Naive thymus-derived CD4-positive, alpha-beta T cell (primary cell): ENCODE measurements at regions not wholly inside any gene's neighbourhood (a gene's known extent, or its start where the extent isn't known, plus 50 kb on each side); places are given as distances from the start of the nearest gene placed in this dataset.

Source experiments
- ATAC-seq: fragments of 150-1000 bp; cut with Tn5 transposase; 2 replicates; pipeline ENCODE4 v1.10.0; 2021; ENCODE audit warnings: mild to moderate bottlenecking, moderate library complexity
- CTCF ChIA-PET: fragments of 350-600 bp; sonication (Branson Sonifier 250); formaldehyde crosslinking; loops from one replicate; lab custom pipeline; 2021; ENCODE audit warnings: antibody characterized with exemption; lab: Charles Lee
- POLR2A ChIA-PET: fragments of 350-600 bp; sonication (Branson Sonifier 250); formaldehyde crosslinking; loops from one replicate; lab custom pipeline; 2021; ENCODE audit warnings: antibody characterized with exemption, inconsistent platforms; lab: Charles Lee
- DNase-seq, 9 donors: peaks; one replicate each; pipeline versions ENCODE4 v3.0.0 to v3.0.0-alpha.2; 2020 to 2022; ENCODE audit warnings: mixed read lengths in 1 of 9
- H3K27ac ChIP-seq: one replicate; pipeline ENCODE4 v1.7.0; 2013; ENCODE audit warnings: mild to moderate bottlenecking, low read depth, low read length, moderate library complexity
- H3K27me3 ChIP-seq, 2 donors: one replicate each; pipeline ENCODE4 v1.7.0; 2013; ENCODE audit warnings: low read length in 2 of 2, mild to moderate bottlenecking in 2 of 2, moderate library complexity in 2 of 2; ENCODE audit not compliant: control insufficient read depth in 2 of 2, insufficient read depth in 2 of 2
- H3K36me3 ChIP-seq, 3 experiments: 1 replicate in 2 of 3; 2 replicates in 1 of 3; pipeline ENCODE4 v1.7.0; 2013; ENCODE audit warnings: low read length in 3 of 3, mild to moderate bottlenecking in 3 of 3, moderate library complexity in 1 of 3; ENCODE audit not compliant: insufficient read depth in 3 of 3, control insufficient read depth in 2 of 3
- H3K4me1 ChIP-seq, 2 donors: one replicate each; pipeline ENCODE4 v1.7.0; 2013; ENCODE audit warnings: low read length in 2 of 2, mild to moderate bottlenecking in 2 of 2, moderate library complexity in 1 of 2; ENCODE audit not compliant: control insufficient read depth in 2 of 2, insufficient read depth in 2 of 2
- H3K4me3 ChIP-seq: 2 replicates; pipeline ENCODE4 v1.7.0; 2013; ENCODE audit warnings: mild to moderate bottlenecking, low read length
- H3K9me3 ChIP-seq, 3 experiments: 1 replicate in 2 of 3; 2 replicates in 1 of 3; pipeline ENCODE4 v1.7.0; 2013; ENCODE audit warnings: low read length in 3 of 3; ENCODE audit not compliant: control insufficient read depth in 2 of 3
- H3K27ac Mint-ChIP-seq, 9 donors: one replicate each; pipeline ENCODE4 v1.8.0; 2020 to 2022; ENCODE audit warnings: mixed read lengths in 9 of 9, mild to moderate bottlenecking in 8 of 9, moderate library complexity in 5 of 9, inconsistent platforms in 2 of 9
- H3K27me3 Mint-ChIP-seq, 5 donors: one replicate each; pipeline ENCODE4 v1.8.0; 2021 to 2022; ENCODE audit warnings: mixed read lengths in 5 of 5, mild to moderate bottlenecking in 1 of 5
- H3K36me3 Mint-ChIP-seq, 5 donors: one replicate each; pipeline ENCODE4 v1.8.0; 2020 to 2022; ENCODE audit warnings: mixed read lengths in 5 of 5, mild to moderate bottlenecking in 3 of 5, inconsistent platforms in 1 of 5
- H3K4me1 Mint-ChIP-seq, 7 donors: one replicate each; pipeline ENCODE4 v1.8.0; 2020 to 2022; ENCODE audit warnings: mixed read lengths in 7 of 7, mild to moderate bottlenecking in 3 of 7, inconsistent platforms in 1 of 7
- H3K4me3 Mint-ChIP-seq, 10 donors: one replicate each; pipeline ENCODE4 v1.8.0; 2020 to 2022; ENCODE audit warnings: mild to moderate bottlenecking in 10 of 10, mixed read lengths in 10 of 10, moderate library complexity in 6 of 10, inconsistent platforms in 2 of 10
- H3K9me3 Mint-ChIP-seq, 11 donors: one replicate each; pipeline ENCODE4 v1.8.0; 2020 to 2022; ENCODE audit warnings: mixed read lengths in 11 of 11, mild to moderate bottlenecking in 4 of 11, inconsistent platforms in 1 of 11, moderate library complexity in 1 of 11
- intact Hi-C, 2 donors: fragments of 100-400 bp; cut with micrococcal nuclease; formaldehyde crosslinking; loops; one replicate each; pipeline ENCODE4 v1.15.1; 2023

DNA sequence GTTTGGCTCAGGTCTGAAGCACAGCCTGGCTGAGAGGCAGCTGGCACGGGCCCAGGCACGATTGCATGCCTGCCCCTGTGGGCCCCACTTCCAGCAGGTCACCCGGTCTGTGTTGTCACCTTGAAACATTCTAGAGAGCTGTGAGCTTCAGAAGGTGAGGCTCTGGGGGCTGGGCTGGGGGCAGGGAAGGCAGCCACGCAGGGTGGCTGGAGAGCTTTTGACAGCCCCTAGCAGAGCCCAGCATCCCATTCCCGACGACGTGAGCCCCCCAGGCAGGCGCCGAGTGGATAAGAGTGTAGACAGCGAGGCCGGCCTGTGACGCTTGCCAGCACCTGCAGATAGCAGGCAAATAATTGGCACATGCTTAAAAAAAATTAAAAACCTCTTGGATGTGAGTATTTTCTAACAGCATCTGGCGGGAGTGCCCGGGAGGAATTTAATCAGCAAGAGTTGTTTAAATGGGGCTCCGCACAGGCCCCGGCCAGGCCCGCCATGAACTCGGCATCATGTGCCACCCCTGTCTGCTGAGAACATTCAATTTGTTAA is 212.0 kb upstream of the TBX20 start:
- H3K27ac ChIP-seq = no peak overlapping the region
- peaks cover 9 to 64% (median 39%) of the 10 kb centered on the region in 5 donors for H3K27me3 Mint-ChIP-seq
- no peak for ATAC-seq
- H3K4me1 Mint-ChIP-seq = no peaks in the 10 kb centered on the region
- no peak overlapping the region for H3K4me3 ChIP-seq
- ChIA-PET CTCF (no interaction called here), POLR2A (no interaction called here)
- H3K4me3 Mint-ChIP-seq = no peak overlapping the region
- no peaks in the 10 kb centered on the region for H3K9me3 ChIP-seq
- no peaks in the 10 kb centered on the region for H3K4me1 ChIP-seq
- no peak for DNase-seq
- H3K27me3 ChIP-seq = no peaks in the 10 kb centered on the region
- H3K27ac Mint-ChIP-seq = no peak overlapping the region
- intact Hi-C loops = no loop called here
- H3K36me3 Mint-ChIP-seq = peaks cover 0 to 9% (median 0%) of the 10 kb centered on the region in 5 donors
- H3K9me3 Mint-ChIP-seq = peaks cover 0 to 17% (median 5%) of the 10 kb centered on the region in 11 donors
- no peaks in the 10 kb centered on the region for H3K36me3 ChIP-seq

DNA sequence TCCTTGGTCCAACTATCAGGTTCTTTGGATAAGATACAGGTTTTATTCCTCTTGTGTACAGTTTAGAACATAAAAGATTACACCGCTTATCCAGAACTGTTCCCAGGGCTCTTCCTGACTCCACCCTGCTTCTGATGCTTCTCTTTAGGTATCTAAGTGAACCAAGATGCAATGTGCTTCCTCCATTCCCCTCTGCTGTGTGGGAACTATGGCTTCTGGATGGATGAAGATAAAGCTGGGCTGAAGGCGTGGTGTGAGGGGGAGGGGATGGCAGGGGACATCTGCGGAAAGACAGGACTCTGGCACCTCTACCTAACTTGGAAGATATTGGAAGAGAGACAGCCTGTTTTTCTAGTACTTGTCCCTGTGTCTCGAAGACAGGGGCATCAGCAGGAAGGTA is 209.9 kb upstream of the TBX20 start:
- ChIA-PET POLR2A (no interaction called here), CTCF (no interaction called here)
- Mint-ChIP-seq H3K4me3 (no peak overlapping the region), H3K4me1 (no peaks in the 10 kb centered on the region), H3K27ac (no peak overlapping the region), H3K27me3 (peaks cover 6 to 51% (median 25%) of the 10 kb centered on the region in 5 donors), H3K9me3 (peaks cover 0 to 20% (median 8%) of the 10 kb centered on the region in 11 donors), H3K36me3 (peaks cover 0 to 9% (median 0%) of the 10 kb centered on the region in 5 donors)
- Histone ChIP-seq H3K9me3 (no peaks in the 10 kb centered on the region), H3K27ac (no peak overlapping the region), H3K27me3 (no peaks in the 10 kb centered on the region), H3K4me3 (no peak overlapping the region), H3K4me1 (no peaks in the 10 kb centered on the region), H3K36me3 (no peaks in the 10 kb centered on the region)
- intact Hi-C loops = no loop called here
- DNase-seq (no peak), ATAC-seq (no peak)

DNA sequence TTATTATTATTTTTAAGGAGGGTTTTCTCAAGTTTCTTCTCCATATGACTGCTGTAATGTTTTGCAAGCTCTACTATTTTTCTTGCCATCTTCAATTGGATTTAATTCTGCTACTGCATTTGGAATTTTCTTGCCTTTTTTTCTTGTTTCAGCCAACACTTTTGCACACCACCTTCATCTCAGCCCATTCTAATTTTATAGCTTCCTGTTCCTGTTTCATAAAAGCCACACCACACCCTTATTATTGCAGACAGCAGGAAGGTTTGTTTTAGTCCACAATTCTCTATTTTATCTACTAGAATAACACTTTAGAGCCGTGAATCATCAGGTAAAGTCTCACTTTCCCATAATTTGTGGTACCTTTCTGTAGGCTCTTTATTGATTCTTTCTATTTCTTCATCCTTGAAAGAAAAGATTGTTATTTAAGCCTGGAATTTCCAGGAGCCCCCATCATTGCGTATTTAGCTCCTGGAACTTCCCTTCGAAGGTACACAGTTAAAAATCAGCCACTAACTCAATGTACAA is 209.3 kb upstream of the TBX20 start:
- peaks cover 0 to 25% (median 12%) of the 10 kb centered on the region in 11 donors for H3K9me3 Mint-ChIP-seq
- H3K27ac Mint-ChIP-seq = no peak overlapping the region
- Histone ChIP-seq H3K4me3 (no peak overlapping the region), H3K36me3 (no peaks in the 10 kb centered on the region), H3K27me3 (no peaks in the 10 kb centered on the region), H3K27ac (no peak overlapping the region), H3K4me1 (no peaks in the 10 kb centered on the region), H3K9me3 (no peaks in the 10 kb centered on the region)
- DNase-seq (no peak), ATAC-seq (no peak)
- ChIA-PET CTCF (no interaction called here), POLR2A (no interaction called here)
- H3K36me3 Mint-ChIP-seq = peaks cover 0 to 9% (median 0%) of the 10 kb centered on the region in 5 donors
- intact Hi-C loops = no loop called here
- H3K27me3 Mint-ChIP-seq = peaks cover 6 to 46% (median 26%) of the 10 kb centered on the region in 5 donors
- no peaks in the 10 kb centered on the region for H3K4me1 Mint-ChIP-seq
- H3K4me3 Mint-ChIP-seq = no peak overlapping the region

DNA sequence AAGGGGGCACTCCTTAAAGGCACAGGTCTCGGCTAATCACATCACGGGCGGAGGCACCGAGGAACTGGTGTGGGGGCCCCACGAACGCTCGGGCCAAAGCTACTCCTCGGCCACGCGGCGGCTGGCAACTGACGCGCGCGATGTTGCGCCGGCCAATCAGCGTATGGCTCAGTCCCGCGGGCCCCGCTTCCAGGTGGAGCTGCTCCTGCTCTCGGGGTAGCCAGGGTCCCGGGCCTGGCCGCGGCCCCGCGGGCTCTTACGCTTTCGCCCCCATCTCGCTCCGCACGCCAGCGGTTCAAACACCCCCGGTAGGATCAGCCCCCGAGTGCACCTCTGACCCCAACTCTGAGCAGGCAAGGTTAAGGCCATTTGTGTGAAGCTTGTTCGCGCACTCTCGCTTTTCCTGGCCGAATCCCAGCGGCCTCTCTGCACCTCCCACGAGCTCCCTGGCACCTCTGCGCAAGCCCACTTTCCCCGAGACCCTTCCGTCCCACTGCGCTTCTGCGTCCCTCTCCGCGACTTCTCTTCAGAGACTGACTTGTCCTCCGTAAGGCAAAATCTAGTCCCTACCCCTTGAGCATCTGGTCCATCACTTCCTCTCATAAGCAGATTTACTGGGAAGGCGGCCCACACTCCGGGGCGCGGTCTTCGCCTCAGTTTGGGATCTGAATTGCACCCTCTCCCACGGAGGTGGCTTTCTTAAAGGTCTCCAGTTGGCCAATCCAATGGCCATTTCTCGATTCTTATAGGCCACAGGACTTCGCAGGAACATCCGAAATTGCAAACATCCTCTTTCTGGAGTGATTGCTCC is 200.9 kb upstream of the TBX20 start:
- Mint-ChIP-seq H3K9me3 (peaks cover 0 to 30% (median 15%) of the 10 kb centered on the region in 11 donors), H3K27me3 (peaks cover 31 to 56% (median 46%) of the 10 kb centered on the region in 5 donors), H3K4me3 (peak overlapping the region in 5 of 10 donors; percentile 11 to 58 (median 19)), H3K4me1 (peaks cover 0 to 14% (median 4%) of the 10 kb centered on the region in 7 donors), H3K36me3 (peaks cover 0 to 15% (median 0%) of the 10 kb centered on the region in 5 donors), H3K27ac (no peak overlapping the region)
- Histone ChIP-seq H3K9me3 (peaks cover 0 to 6% (median 0%) of the 10 kb centered on the region in 3 experiments), H3K27me3 (peaks cover 0 to 3% of the 10 kb centered on the region in 2 donors), H3K27ac (no peak overlapping the region), H3K4me3 (no peak overlapping the region), H3K4me1 (no peaks in the 10 kb centered on the region), H3K36me3 (no peaks in the 10 kb centered on the region)
- ATAC-seq (no peak), DNase-seq (no peak)
- intact Hi-C loops = no loop called here
- ChIA-PET POLR2A (no interaction called here), CTCF (no interaction called here)

DNA sequence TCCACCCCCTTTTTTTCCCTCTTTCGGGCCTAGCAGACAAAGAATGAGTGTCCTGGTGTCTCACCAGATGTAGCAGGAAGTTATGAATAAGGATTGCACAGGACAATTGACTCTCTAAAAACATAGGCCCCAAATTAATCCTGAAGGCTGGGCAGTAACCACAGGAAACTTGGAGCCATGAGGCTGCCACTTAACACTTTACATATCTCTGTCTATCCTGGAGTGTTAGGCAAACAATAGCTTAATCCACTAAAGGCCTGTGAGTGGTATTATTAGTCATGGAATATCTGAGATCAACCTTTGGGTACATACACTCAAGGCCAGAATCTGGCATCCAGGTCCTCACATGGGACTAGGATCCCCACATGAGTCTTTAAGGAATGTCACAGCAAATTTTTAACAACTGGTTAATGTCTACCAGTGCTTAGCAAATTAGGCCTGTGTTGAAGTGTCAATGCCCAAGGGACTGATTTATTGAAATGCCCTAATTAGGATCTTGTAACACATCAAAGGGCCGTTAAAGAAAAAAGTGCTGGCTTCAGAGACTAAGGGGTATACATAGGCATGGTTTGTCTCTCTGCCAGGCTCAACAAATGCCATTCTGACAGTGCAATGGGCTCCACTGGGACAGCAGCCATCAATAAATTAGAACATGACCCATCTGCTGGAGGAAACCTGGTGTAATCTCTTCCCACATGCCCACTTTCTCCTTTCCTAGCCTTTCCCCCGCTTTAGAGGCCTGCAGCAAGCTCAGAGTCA is 196.7 kb upstream of the TBX20 start:
- ChIA-PET CTCF (interaction anchor here (0.6 kb wide), 1 partner anchor 1735 kb away, joined by 3 read pairs; no protein-coding TSS in a partner anchor), POLR2A (no interaction called here)
- H3K4me3 Mint-ChIP-seq = no peak overlapping the region
- H3K4me1 Mint-ChIP-seq = peaks cover 0 to 14% (median 4%) of the 10 kb centered on the region in 7 donors
- Histone ChIP-seq H3K36me3 (no peaks in the 10 kb centered on the region), H3K27ac (no peak overlapping the region), H3K9me3 (no peaks in the 10 kb centered on the region), H3K4me3 (no peak overlapping the region), H3K27me3 (peaks cover 0 to 3% of the 10 kb centered on the region in 2 donors), H3K4me1 (no peaks in the 10 kb centered on the region)
- H3K27ac Mint-ChIP-seq = no peak overlapping the region
- intact Hi-C loops = no loop called here
- H3K36me3 Mint-ChIP-seq = peaks cover 0 to 4% (median 0%) of the 10 kb centered on the region in 5 donors
- H3K27me3 Mint-ChIP-seq = peaks cover 31 to 56% (median 49%) of the 10 kb centered on the region in 5 donors
- DNase-seq = no peak
- H3K9me3 Mint-ChIP-seq = peaks cover 0 to 3% (median 0%) of the 10 kb centered on the region in 11 donors
- ATAC-seq = no peak

DNA sequence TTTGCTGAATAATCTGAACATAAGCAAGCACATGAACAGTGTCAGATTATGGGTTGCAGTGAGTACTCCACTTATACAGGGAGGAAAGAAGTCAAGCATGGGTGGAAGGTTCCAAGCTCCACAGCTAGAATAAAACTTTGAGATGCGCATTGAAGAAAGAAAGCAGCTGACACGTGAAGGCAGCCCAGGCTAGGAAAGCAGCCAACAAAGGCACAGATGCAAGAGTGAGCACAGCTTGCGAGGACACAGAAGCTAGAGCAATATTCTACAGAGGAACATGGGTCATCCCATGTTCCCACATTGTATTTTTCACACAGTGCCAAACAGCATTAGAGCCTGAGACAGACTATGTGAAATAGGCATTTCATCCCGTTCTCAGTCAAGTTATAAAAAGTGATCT is 194.6 kb upstream of the TBX20 start:
- Mint-ChIP-seq H3K27ac (no peak overlapping the region), H3K9me3 (no peaks in the 10 kb centered on the region), H3K4me3 (no peak overlapping the region), H3K4me1 (no peaks in the 10 kb centered on the region), H3K27me3 (peaks cover 17 to 48% (median 41%) of the 10 kb centered on the region in 5 donors), H3K36me3 (no peaks in the 10 kb centered on the region)
- ChIA-PET CTCF (no interaction called here), POLR2A (no interaction called here)
- ATAC-seq (no peak), DNase-seq (no peak)
- H3K27ac ChIP-seq = no peak overlapping the region
- no peaks in the 10 kb centered on the region for H3K27me3 ChIP-seq
- H3K4me3 ChIP-seq = no peak overlapping the region
- H3K4me1 ChIP-seq = no peaks in the 10 kb centered on the region
- intact Hi-C loops = no loop called here
- H3K9me3 ChIP-seq = no peaks in the 10 kb centered on the region
- no peaks in the 10 kb centered on the region for H3K36me3 ChIP-seq
